Kidney (tissue), 13 donors: ENCODE measurements at regions not wholly inside any gene's neighbourhood (a gene's known extent, or its start where the extent isn't known, plus 50 kb on each side); places are given as distances from the start of the nearest gene placed in this dataset.

Experiments used
- DNase-seq, 5 donors: peaks; one replicate each; pipeline ENCODE4 v3.0.0-alpha.2; 2013 to 2020
- FAIRE-seq: peaks from 2 replicates; lab custom pipeline; 2012; peaks lifted over from hg19 to GRCh38; lab: Jason Lieb, UNC
- H3K27ac ChIP-seq, 2 donors: one replicate each; pipeline ENCODE4 v1.7.0; 2013; ENCODE audit warnings: low read depth in 2 of 2, low read length in 2 of 2, inconsistent platforms in 1 of 2
- H3K27me3 ChIP-seq: one replicate; pipeline ENCODE4 v1.7.1; 2013; ENCODE audit warnings: low read length, inconsistent platforms; ENCODE audit not compliant: control insufficient read depth, insufficient read depth
- H3K36me3 ChIP-seq, 3 donors: one replicate each; pipeline versions ENCODE4 v1.7.0 to v1.7.1; 2013; ENCODE audit warnings: low read length in 3 of 3, control low read depth in 1 of 3, inconsistent platforms in 1 of 3; ENCODE audit not compliant: insufficient read depth in 3 of 3, control insufficient read depth in 2 of 3
- H3K4me1 ChIP-seq, 3 donors: one replicate each; pipeline versions ENCODE4 v1.7.0 to v1.7.1; 2013; ENCODE audit warnings: low read length in 3 of 3, inconsistent platforms in 1 of 3, low read depth in 1 of 3; ENCODE audit not compliant: control insufficient read depth in 2 of 3, insufficient read depth in 2 of 3
- H3K4me3 ChIP-seq, 3 donors: one replicate each; pipeline versions ENCODE4 v1.7.0 to v1.8.1; 2013; ENCODE audit warnings: low read length in 3 of 3, control low read depth in 1 of 3, inconsistent platforms in 1 of 3
- H3K9ac ChIP-seq, 3 donors: one replicate each; pipeline versions ENCODE4 v1.7.0 to v1.7.1; 2013; ENCODE audit warnings: low read length in 3 of 3, control low read depth in 1 of 3, inconsistent platforms in 1 of 3
- H3K9me3 ChIP-seq, 3 donors: one replicate each; pipeline versions ENCODE4 v1.7.0 to v1.7.1; 2013; ENCODE audit warnings: low read length in 3 of 3, control low read depth in 1 of 3, inconsistent platforms in 1 of 3; ENCODE audit not compliant: control insufficient read depth in 2 of 3, insufficient read depth in 1 of 3
- intact Hi-C: fragments of 100-400 bp; cut with DNase I; formaldehyde crosslinking; loops from one replicate; pipeline ENCODE4 v1.11.1; 2022
- TF ChIP-seq, protein P1 (sequence below): IDR thresholded peaks from 3 replicates; pipeline ENCODE4 v1.5.1; 2012; ENCODE audit warnings: mild to moderate bottlenecking, moderate library complexity, borderline replicate concordance; ENCODE audit not compliant: insufficient read depth; ENCODE audit errors: extremely low read depth
- donor health status: control.
- donor health status: control.
- donor health status: control.
- donor health status: control.
- donor health status: control.
- donor health status: DM: yes; HTN: yes; CAD: no.
- donor health status: Normal renal cell carcinoma (clear cell type).

DNA sequence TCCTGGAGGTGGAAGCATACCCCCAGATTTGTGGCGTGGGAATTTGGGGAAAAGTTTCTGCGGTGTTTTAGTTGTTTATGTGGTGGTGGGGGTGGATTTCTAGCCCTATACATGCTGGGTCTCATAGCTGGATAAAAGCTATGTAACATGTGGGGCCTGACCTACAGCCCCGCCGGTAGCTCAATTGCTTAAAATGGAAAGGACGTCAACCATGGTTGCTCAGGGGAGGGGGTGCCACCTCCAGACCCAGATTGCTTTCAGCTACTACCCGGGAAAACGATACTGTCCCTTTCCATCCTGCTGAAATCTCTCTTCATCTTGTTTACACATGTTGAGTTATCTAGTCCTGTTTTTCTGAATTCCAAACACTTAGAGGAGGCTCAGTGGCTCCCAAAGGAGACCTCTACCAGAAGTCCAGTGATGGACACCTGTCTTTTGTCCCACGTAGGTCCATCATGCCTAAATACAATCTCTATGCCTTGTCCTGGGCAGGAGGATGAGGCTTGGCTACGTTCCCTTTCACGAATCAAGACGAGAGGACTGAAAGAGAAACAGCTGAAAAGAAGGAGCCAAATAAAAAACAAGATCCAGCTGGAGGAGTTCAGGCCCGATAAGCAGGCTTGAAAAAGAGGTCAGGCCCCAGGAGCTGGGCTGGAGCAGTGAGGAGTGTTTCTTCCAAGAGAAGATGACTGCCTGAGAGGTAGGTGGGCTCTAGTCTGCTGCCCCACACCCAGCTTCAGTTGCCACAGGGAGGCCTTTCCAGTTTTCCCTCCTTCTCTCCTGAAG, 72.1 kb upstream of the TPRG1 start:
- Histone ChIP-seq H3K4me1 (no peaks in the 10 kb centered on the region), H3K9me3 (no peaks in the 10 kb centered on the region), H3K36me3 (no peaks in the 10 kb centered on the region), H3K4me3 (no peak overlapping the region), H3K9ac (no peak overlapping the region), H3K27ac (peak overlapping the region in 1 of 2 donors; percentile 54), H3K27me3 (no peaks in the 10 kb centered on the region)
- TF ChIP-seq, protein P1, sequence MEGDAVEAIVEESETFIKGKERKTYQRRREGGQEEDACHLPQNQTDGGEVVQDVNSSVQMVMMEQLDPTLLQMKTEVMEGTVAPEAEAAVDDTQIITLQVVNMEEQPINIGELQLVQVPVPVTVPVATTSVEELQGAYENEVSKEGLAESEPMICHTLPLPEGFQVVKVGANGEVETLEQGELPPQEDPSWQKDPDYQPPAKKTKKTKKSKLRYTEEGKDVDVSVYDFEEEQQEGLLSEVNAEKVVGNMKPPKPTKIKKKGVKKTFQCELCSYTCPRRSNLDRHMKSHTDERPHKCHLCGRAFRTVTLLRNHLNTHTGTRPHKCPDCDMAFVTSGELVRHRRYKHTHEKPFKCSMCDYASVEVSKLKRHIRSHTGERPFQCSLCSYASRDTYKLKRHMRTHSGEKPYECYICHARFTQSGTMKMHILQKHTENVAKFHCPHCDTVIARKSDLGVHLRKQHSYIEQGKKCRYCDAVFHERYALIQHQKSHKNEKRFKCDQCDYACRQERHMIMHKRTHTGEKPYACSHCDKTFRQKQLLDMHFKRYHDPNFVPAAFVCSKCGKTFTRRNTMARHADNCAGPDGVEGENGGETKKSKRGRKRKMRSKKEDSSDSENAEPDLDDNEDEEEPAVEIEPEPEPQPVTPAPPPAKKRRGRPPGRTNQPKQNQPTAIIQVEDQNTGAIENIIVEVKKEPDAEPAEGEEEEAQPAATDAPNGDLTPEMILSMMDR: no peak
- DNase-seq: peak in 1 of 5 donors; percentile 6
- no peak for FAIRE-seq
- intact Hi-C loops: no loop called here

DNA sequence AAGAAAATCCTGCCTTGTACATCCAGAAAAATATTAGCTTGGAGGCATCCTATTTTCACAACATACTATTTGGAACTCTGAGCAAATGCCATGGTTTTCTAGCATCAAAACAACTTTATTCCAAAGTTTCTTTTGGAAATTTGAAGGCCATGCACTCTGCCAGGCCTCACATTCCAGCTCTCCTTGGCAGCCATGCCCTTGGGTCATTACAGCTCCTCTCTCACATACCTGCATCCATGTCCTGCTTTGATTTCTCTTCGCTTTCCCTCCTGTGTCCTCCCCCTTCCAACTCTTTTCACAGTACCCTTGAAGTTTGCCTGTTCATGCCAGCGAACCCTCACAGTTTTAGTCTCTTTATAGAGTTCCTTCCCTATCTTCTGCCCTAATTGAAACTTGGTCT, 70.9 kb upstream of the TPRG1 start:
- Histone ChIP-seq H3K27ac (no peak overlapping the region), H3K9ac (no peak overlapping the region), H3K27me3 (no peaks in the 10 kb centered on the region), H3K4me1 (no peaks in the 10 kb centered on the region), H3K9me3 (no peaks in the 10 kb centered on the region), H3K36me3 (no peaks in the 10 kb centered on the region), H3K4me3 (no peak overlapping the region)
- no peak for DNase-seq
- no peak for FAIRE-seq
- intact Hi-C loops: no loop called here
- TF ChIP-seq, protein P1: no peak

DNA sequence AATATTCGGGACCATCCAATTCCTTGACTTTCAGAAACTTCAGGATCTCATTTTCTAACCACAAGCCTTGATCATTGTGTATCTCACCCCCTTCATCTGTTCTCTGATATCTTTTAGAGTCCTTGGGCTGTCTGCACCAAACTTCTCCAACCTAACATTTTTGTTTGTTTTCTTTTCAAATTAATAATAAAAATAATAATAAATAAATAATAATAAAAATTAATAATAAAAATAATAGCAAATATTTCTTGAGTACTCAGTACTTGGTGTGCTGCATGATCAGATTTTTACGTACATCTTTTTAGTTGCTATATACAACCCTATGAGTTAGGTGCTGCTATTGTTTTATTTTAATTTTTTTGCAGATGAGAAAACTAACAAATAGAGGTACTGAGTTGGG, 70.2 kb upstream of the TPRG1 start:
- no peak overlapping the region for H3K4me3 ChIP-seq
- H3K9me3 ChIP-seq: no peaks in the 10 kb centered on the region
- no peaks in the 10 kb centered on the region for H3K4me1 ChIP-seq
- no peaks in the 10 kb centered on the region for H3K36me3 ChIP-seq
- TF ChIP-seq, protein P1: no peak
- H3K27me3 ChIP-seq: no peaks in the 10 kb centered on the region
- H3K9ac ChIP-seq: no peak overlapping the region
- intact Hi-C loops: no loop called here
- no peak for FAIRE-seq
- no peak overlapping the region for H3K27ac ChIP-seq
- no peak for DNase-seq

DNA sequence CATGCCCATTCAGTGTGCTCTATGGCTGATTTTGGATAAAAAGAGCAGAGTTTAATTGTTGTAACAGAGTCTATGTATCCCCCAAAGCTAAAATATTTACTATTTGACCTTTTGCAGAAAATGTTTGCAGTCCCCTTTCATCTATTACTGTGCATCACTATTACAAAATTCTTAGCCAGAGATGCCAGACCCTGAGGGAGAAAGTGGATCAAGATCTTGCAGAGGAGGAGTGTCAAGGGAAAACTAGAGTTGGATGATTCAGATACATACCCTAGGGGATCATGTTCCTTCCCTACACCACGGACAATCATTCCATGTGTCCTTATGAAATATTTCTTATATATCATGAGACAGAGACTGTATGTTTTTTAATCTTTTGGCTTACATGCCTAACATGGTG, 68.6 kb upstream of the TPRG1 start:
- H3K36me3 ChIP-seq: no peaks in the 10 kb centered on the region
- H3K27me3 ChIP-seq: no peaks in the 10 kb centered on the region
- TF ChIP-seq, protein P1: no peak
- intact Hi-C loops: no loop called here
- no peak for FAIRE-seq
- H3K4me1 ChIP-seq: no peaks in the 10 kb centered on the region
- no peak overlapping the region for H3K4me3 ChIP-seq
- no peak overlapping the region for H3K9ac ChIP-seq
- H3K27ac ChIP-seq: no peak overlapping the region
- no peaks in the 10 kb centered on the region for H3K9me3 ChIP-seq
- no peak for DNase-seq
